HuH-7 (cell line): ENCODE measurements at regions not wholly inside any gene's neighbourhood (a gene's known extent, or its start where the extent isn't known, plus 50 kb on each side); places are given as distances from the start of the nearest gene placed in this dataset.
A peak's percentile ranks its signal among the peaks of the same experiment; 100 is the strongest.

Source experiments
- DNase-seq: peaks from one replicate; pipeline ENCODE4 v3.0.0; 2011; ENCODE audit warnings: low spot score

GRCh38 chr18:51941999-51942398 lies 398.0 kb upstream of the DCC start:
- DNase-seq = no peak

- DNase-seq = no peak
Observed at GRCh38 chr18:51943281-51943680, 396.7 kb upstream of the DCC start.

- no peak for DNase-seq
Observed at GRCh38 chr18:51946946-51947345, 393.1 kb upstream of the DCC start.

GRCh38 chr18:51952844-51953243 lies 387.2 kb upstream of the DCC start:
- no peak for DNase-seq

- no peak for DNase-seq
Observed at GRCh38 chr18:51953521-51953920, 386.5 kb upstream of the DCC start.

- DNase-seq = no peak
Observed at GRCh38 chr18:51955136-51955535, 384.9 kb upstream of the DCC start.

GRCh38 chr18:51957001-51957400 lies 383.0 kb upstream of the DCC start:
- no peak for DNase-seq

- no peak for DNase-seq
Observed at GRCh38 chr18:51980101-51980500, 359.9 kb upstream of the DCC start.

GRCh38 chr18:51988277-51988676 lies 351.7 kb upstream of the DCC start:
- DNase-seq = no peak

GRCh38 chr18:51997129-51997528 lies 342.9 kb upstream of the DCC start:
- no peak for DNase-seq

GRCh38 chr18:51998066-51998465 lies 341.9 kb upstream of the DCC start:
- DNase-seq = no peak

GRCh38 chr18:51998711-51999110 lies 341.3 kb upstream of the DCC start:
- no peak for DNase-seq

- DNase-seq = no peak
Observed at GRCh38 chr18:51999351-51999750, 340.6 kb upstream of the DCC start.

- DNase-seq = no peak
Observed at GRCh38 chr18:52000435-52000834, 339.6 kb upstream of the DCC start.

- no peak for DNase-seq
Observed at GRCh38 chr18:52001106-52001505, 338.9 kb upstream of the DCC start.

GRCh38 chr18:52002600-52002999 lies 337.4 kb upstream of the DCC start:
- DNase-seq = no peak

- peak; percentile 9 for DNase-seq
Observed at GRCh38 chr18:52007105-52007504, 332.9 kb upstream of the DCC start.

GRCh38 chr18:52008330-52008729 lies 331.7 kb upstream of the DCC start:
- DNase-seq = no peak

- no peak for DNase-seq
Observed at GRCh38 chr18:52008736-52009135, 331.3 kb upstream of the DCC start.

- no peak for DNase-seq
Observed at GRCh38 chr18:52009958-52010357, 330.0 kb upstream of the DCC start.

- DNase-seq = no peak
Observed at GRCh38 chr18:52045946-52046675, 293.9 kb upstream of the DCC start.

- DNase-seq = no peak
Observed at GRCh38 chr18:52046842-52047241, 293.2 kb upstream of the DCC start.

GRCh38 chr18:52054324-52054723 lies 285.7 kb upstream of the DCC start:
- no peak for DNase-seq

- no peak for DNase-seq
Observed at GRCh38 chr18:52060607-52061304, 279.2 kb upstream of the DCC start.
